ENCODE measurements at regions not wholly inside any gene's neighbourhood (a gene's known extent, or its start where the extent isn't known, plus 50 kb on each side); places are given as distances from the start of the nearest gene placed in this dataset.

DNA sequence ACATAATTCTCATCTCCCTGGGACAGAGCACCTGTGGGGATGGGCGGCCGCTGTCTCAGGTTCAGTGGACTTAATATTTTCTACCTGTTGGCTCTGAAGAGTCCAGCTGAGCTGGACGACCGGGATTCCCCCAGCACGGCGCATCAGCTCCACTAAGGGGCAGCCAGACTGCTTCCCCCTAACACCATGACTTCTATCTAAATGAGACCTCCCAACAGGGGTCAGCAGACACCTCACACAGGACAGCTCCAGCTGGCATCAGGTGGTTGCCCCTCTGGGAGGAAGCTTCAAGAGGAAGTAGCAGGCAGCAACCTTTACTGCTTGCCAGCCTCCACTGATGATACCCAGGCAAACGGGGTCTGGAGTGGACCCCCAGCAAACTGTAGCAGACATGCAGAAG is 226.0 kb upstream of the DSEL start:
- WGBS, 2 experiments (ENCODE audit: low coverage in 1 of 2, low lambda C conversion rate in 2 of 2, missing lambda C conversion rate in 2 of 2), result 82 to 87% methylated on average over 7 of the region's 7 CpGs
- no peak for DNase-seq
- Histone ChIP-seq H3K4me3 (no peak overlapping the region), H4K20me1 (ENCODE audit: insufficient read depth) (no peaks in the 10 kb centered on the region), H2AFZ (no peak overlapping the region), H3K27me3 (replicated peaks; ENCODE audit: insufficient read depth) (no peaks in the 10 kb centered on the region), H3K79me2 (ENCODE audit: insufficient read depth) (no peaks in the 10 kb centered on the region), H3K9me3 (ENCODE audit: low read depth) (no peaks in the 10 kb centered on the region), H3F3A (ENCODE audit: insufficient read depth) (no peaks in the 10 kb centered on the region), H3K9me2 (ENCODE audit: insufficient read depth) (no peaks in the 10 kb centered on the region), H3K4me1 (ENCODE audit: insufficient read depth) (no peaks in the 10 kb centered on the region), H3K9ac (no peak overlapping the region), H3K27ac (no peak overlapping the region), H3K4me2 (ENCODE audit: unreplicated experiment) (no peak overlapping the region), H3K36me3 (ENCODE audit: low read depth) (no peaks in the 10 kb centered on the region)
- no peak for TF ChIP-seq EZH2 (IDR thresholded peaks at IDR 0.05; ENCODE audit: insufficient read depth, poor library complexity, severe bottlenecking)
- no peak for TF ChIP-seq EZH2phosphoT487 (IDR thresholded peaks at IDR 0.05; ENCODE audit: insufficient read depth, low read depth)
- in situ Hi-C loops (cut with MboI), result no loop called here

DNA sequence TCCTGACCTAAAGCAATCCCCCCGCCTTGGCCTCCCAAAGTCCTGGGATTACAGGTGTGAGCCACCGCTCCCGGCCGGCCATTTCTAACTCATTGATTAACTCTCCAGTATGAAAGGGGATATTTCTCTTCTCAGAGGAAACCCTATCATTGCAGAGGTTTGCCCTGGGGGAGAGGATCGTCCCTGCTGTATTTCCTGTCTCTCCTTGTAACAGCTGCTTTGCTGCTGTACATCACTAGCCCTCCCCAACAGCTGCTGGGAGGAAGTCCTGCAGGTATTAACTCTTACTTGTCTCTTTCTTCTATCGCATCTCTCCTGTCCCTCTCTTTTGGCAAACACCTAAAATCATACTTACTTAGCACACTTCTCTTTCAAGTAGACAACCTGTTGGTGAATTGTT is 219.0 kb upstream of the DSEL start:
- Histone ChIP-seq H3K4me1 (ENCODE audit: insufficient read depth) (peaks cover 34% of the 10 kb centered on the region), H3F3A (ENCODE audit: insufficient read depth) (peaks cover 27% of the 10 kb centered on the region), H3K9ac (no peak overlapping the region), H2AFZ (no peak overlapping the region), H4K20me1 (ENCODE audit: insufficient read depth) (no peaks in the 10 kb centered on the region), H3K4me2 (ENCODE audit: unreplicated experiment) (no peak overlapping the region), H3K9me3 (ENCODE audit: low read depth) (no peaks in the 10 kb centered on the region), H3K36me3 (ENCODE audit: low read depth) (no peaks in the 10 kb centered on the region), H3K9me2 (ENCODE audit: insufficient read depth) (no peaks in the 10 kb centered on the region), H3K4me3 (no peak overlapping the region), H3K27ac (no peak overlapping the region), H3K79me2 (ENCODE audit: insufficient read depth) (no peaks in the 10 kb centered on the region), H3K27me3 (replicated peaks; ENCODE audit: insufficient read depth) (no peaks in the 10 kb centered on the region)
- 79 to 80% methylated on average over 6 of the region's 6 CpGs for WGBS, 2 experiments (ENCODE audit: low coverage in 1 of 2, low lambda C conversion rate in 2 of 2, missing lambda C conversion rate in 2 of 2)
- TF ChIP-seq EZH2 (IDR thresholded peaks at IDR 0.05; ENCODE audit: insufficient read depth, poor library complexity, severe bottlenecking) (no peak), EZH2phosphoT487 (IDR thresholded peaks at IDR 0.05; ENCODE audit: insufficient read depth, low read depth) (no peak)
- no peak for DNase-seq
- in situ Hi-C loops (cut with MboI), result no loop called here

DNA sequence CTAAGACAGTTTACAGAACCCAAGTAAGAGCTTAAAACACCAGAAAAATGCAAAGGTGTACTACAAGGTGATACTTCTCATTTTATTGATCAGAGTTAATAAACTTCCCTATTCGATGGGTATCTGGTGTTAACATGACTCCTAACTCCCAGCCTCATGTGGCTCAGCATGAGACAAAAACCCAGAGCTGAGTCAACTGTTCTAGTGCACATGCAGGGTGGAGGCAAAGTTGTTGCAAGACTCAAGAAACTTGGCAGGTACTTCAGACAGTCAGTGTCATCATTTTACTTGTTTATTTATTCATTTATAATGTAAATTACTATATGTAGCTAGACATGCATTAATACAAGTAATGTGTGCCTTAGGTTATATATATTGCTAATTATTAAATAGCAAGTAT is 216.6 kb upstream of the DSEL start:
- Histone ChIP-seq H3K36me3 (ENCODE audit: low read depth) (no peaks in the 10 kb centered on the region), H3K4me2 (ENCODE audit: unreplicated experiment) (peak overlapping the region; percentile 9), H3K9me2 (ENCODE audit: insufficient read depth) (no peaks in the 10 kb centered on the region), H3F3A (ENCODE audit: insufficient read depth) (peaks cover 31% of the 10 kb centered on the region), H3K4me3 (no peak overlapping the region), H3K9ac (no peak overlapping the region), H3K27ac (peak overlapping the region; percentile 60), H4K20me1 (ENCODE audit: insufficient read depth) (no peaks in the 10 kb centered on the region), H3K4me1 (ENCODE audit: insufficient read depth) (peaks cover 39% of the 10 kb centered on the region), H3K9me3 (ENCODE audit: low read depth) (no peaks in the 10 kb centered on the region), H3K27me3 (replicated peaks; ENCODE audit: insufficient read depth) (no peaks in the 10 kb centered on the region), H3K79me2 (ENCODE audit: insufficient read depth) (no peaks in the 10 kb centered on the region), H2AFZ (no peak overlapping the region)
- TF ChIP-seq EZH2 (IDR thresholded peaks at IDR 0.05; ENCODE audit: insufficient read depth, poor library complexity, severe bottlenecking) (no peak), EZH2phosphoT487 (IDR thresholded peaks at IDR 0.05; ENCODE audit: insufficient read depth, low read depth) (no peak)
- in situ Hi-C loops (cut with MboI), result no loop called here
- peak; percentile 95 for DNase-seq
- WGBS, 2 experiments (ENCODE audit: low coverage in 1 of 2, low lambda C conversion rate in 2 of 2, missing lambda C conversion rate in 2 of 2), result 0 to 4% methylated on average over 1 of the region's 1 CpG

DNA sequence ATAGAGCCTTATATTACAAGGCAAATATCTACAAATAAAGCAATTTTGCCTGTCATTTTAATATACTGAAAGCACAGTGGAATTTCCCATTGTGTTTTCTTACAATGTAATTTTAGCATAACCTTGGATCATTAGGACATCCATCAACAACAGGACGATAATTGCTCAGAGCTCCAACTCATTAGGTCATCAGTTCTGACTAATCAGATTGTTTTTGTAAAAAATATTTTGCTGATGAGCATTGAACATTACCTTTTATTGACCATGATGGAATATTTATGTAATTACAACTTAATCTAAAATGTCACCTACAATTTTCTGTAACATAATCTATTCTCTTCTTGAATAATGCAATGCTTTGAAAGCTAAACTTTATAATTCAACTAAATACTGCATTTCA is 215.3 kb upstream of the DSEL start:
- TF ChIP-seq EZH2 (IDR thresholded peaks at IDR 0.05; ENCODE audit: insufficient read depth, poor library complexity, severe bottlenecking) (no peak), EZH2phosphoT487 (IDR thresholded peaks at IDR 0.05; ENCODE audit: insufficient read depth, low read depth) (no peak)
- peak; percentile 68 for DNase-seq
- H2AFZ ChIP-seq, result no peak overlapping the region
- H3K4me1 ChIP-seq (ENCODE audit: insufficient read depth), result peaks cover 39% of the 10 kb centered on the region
- no peak overlapping the region for H3K9ac ChIP-seq
- WGBS, 2 experiments (ENCODE audit: low coverage in 1 of 2, low lambda C conversion rate in 2 of 2, missing lambda C conversion rate in 2 of 2), result 0% methylated on average over 1 of the region's 1 CpG
- no peaks in the 10 kb centered on the region for H3K36me3 ChIP-seq (ENCODE audit: low read depth)
- H3K27ac ChIP-seq, result peak overlapping the region; percentile 60
- H4K20me1 ChIP-seq (ENCODE audit: insufficient read depth), result no peaks in the 10 kb centered on the region
- in situ Hi-C loops (cut with MboI), result no loop called here
- no peaks in the 10 kb centered on the region for H3K27me3 ChIP-seq (replicated peaks; ENCODE audit: insufficient read depth)
- H3K4me2 ChIP-seq (ENCODE audit: unreplicated experiment), result peak overlapping the region; percentile 64
- no peak overlapping the region for H3K4me3 ChIP-seq
- H3K9me3 ChIP-seq (ENCODE audit: low read depth), result no peaks in the 10 kb centered on the region
- H3K9me2 ChIP-seq (ENCODE audit: insufficient read depth), result no peaks in the 10 kb centered on the region
- H3F3A ChIP-seq (ENCODE audit: insufficient read depth), result peaks cover 31% of the 10 kb centered on the region
- no peaks in the 10 kb centered on the region for H3K79me2 ChIP-seq (ENCODE audit: insufficient read depth)

DNA sequence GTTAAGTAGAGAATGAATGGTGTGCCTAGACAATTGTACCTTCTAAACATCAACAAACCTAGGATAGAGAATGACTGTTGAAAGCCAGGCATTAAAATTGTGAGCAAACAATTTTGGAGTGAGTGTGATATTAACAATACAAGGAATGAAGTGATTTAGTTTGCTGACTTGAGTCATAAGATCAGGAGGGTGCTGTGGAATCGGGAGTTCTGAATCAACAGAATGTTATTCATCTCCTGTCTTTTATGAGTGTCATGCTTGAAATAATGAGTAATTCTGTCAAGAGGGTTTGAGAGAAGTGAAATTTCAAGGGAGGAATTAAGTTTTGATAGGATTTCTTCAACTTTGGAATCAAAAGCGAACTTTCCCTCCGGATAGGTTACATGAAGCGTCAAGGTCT is 214.4 kb upstream of the DSEL start:
- Histone ChIP-seq H4K20me1 (ENCODE audit: insufficient read depth) (no peaks in the 10 kb centered on the region), H3K79me2 (ENCODE audit: insufficient read depth) (no peaks in the 10 kb centered on the region), H2AFZ (no peak overlapping the region), H3K4me1 (ENCODE audit: insufficient read depth) (peaks cover 39% of the 10 kb centered on the region), H3K36me3 (ENCODE audit: low read depth) (no peaks in the 10 kb centered on the region), H3K9ac (no peak overlapping the region), H3K27ac (peak overlapping the region; percentile 60), H3K4me2 (ENCODE audit: unreplicated experiment) (peak overlapping the region; percentile 64), H3K9me2 (ENCODE audit: insufficient read depth) (no peaks in the 10 kb centered on the region), H3F3A (ENCODE audit: insufficient read depth) (peaks cover 31% of the 10 kb centered on the region), H3K4me3 (no peak overlapping the region), H3K27me3 (replicated peaks; ENCODE audit: insufficient read depth) (no peaks in the 10 kb centered on the region), H3K9me3 (ENCODE audit: low read depth) (no peaks in the 10 kb centered on the region)
- WGBS, 2 experiments (ENCODE audit: low coverage in 1 of 2, low lambda C conversion rate in 2 of 2, missing lambda C conversion rate in 2 of 2), result 55 to 61% methylated on average over 4 of the region's 4 CpGs
- in situ Hi-C loops (cut with MboI), result no loop called here
- TF ChIP-seq EZH2phosphoT487 (IDR thresholded peaks at IDR 0.05; ENCODE audit: insufficient read depth, low read depth), result no peak
- TF ChIP-seq EZH2 (IDR thresholded peaks at IDR 0.05; ENCODE audit: insufficient read depth, poor library complexity, severe bottlenecking), result no peak
- peak; percentile 85 for DNase-seq

All from GM23248 (cell line).